ENCODE measurements at regions not wholly inside any gene's neighbourhood (a gene's known extent, or its start where the extent isn't known, plus 50 kb on each side); places are given as distances from the start of the nearest gene placed in this dataset.

DNA sequence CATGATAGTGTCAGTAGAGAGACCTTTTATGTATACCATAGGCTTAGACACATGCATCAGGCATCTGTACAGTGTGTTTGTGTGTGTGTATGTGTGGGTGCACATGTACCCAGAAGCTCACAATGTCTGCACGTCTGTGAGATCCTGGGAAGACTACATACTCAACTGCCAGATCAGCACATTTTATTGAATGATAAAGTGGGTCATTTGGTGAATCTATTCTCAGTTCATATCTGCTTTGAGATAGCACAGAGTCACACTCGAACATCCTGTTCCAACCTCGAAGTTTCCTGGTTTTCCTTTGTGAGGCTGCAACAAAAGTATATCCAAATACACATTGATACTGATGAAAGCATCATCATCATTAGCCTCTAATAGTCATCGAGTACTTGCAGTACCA lies 63.6 kb downstream of the MAF start:
- DNase-seq, result no peak
- Histone ChIP-seq H3K4ac (ENCODE audit: low read depth in 1 of 2, low read length in 2 of 2) (no peak overlapping the region), H3K36me3 (ENCODE audit: control insufficient read depth in 1 of 2, insufficient read depth in 2 of 2, low read depth in 1 of 2, low read length in 2 of 2) (no peaks in the 10 kb centered on the region), H2BK15ac (ENCODE audit: low read depth, poor library complexity, severe bottlenecking) (no peak overlapping the region), H3K9me3 (ENCODE audit: control insufficient read depth, low read length) (no peaks in the 10 kb centered on the region), H3K4me3 (ENCODE audit: insufficient read depth in 1 of 2, low read depth in 1 of 2, low read length in 2 of 2) (no peak overlapping the region), H3K4me1 (ENCODE audit: control insufficient read depth, insufficient read depth, low read depth, low read length) (no peaks in the 10 kb centered on the region), H2AK5ac (ENCODE audit: low read length, severe bottlenecking) (no peak overlapping the region), H2BK12ac (ENCODE audit: low read length in 2 of 2) (no peak overlapping the region), H3K79me1 (replicated peaks; ENCODE audit: low read length, poor library complexity, severe bottlenecking) (no peaks in the 10 kb centered on the region), H4K8ac (ENCODE audit: low read length) (no peak overlapping the region), H3K14ac (ENCODE audit: low read length in 2 of 2) (no peak overlapping the region), H2BK5ac (ENCODE audit: low read depth, low read length, poor library complexity, severe bottlenecking) (no peak overlapping the region), H2AFZ (ENCODE audit: low read depth, low read length) (no peak overlapping the region), H3K9ac (ENCODE audit: low read length) (no peak overlapping the region), H3K27ac (ENCODE audit: low read length, poor library complexity, severe bottlenecking) (no peak overlapping the region), H3K4me2 (ENCODE audit: low read length, poor library complexity, severe bottlenecking) (no peak overlapping the region), H2BK120ac (ENCODE audit: low read depth, low read length) (no peak overlapping the region), H4K91ac (ENCODE audit: low read length) (no peak overlapping the region), H3K27me3 (ENCODE audit: control insufficient read depth in 1 of 2, insufficient read depth in 1 of 2, low read length in 2 of 2) (no peaks in the 10 kb centered on the region), H3K23ac (ENCODE audit: low read length in 2 of 2) (no peak overlapping the region), H3K18ac (ENCODE audit: low read depth in 1 of 2, low read length in 2 of 2) (no peak overlapping the region)
- 75% methylated on average over 4 of the region's 4 CpGs for WGBS

- whole genome bisulfite sequencing, result 54% methylated on average over 4 of the region's 5 CpGs
Observed at GRCh38 chr16:79535130-79535529, 65.4 kb downstream of the MAF start.

GRCh38 chr16:79534143-79534542 lies 66.4 kb downstream of the MAF start:
- DNase-seq, result no peak

More at GRCh38 chr16:79535130-79535529, 65.4 kb downstream of the MAF start:
- H3K4ac ChIP-seq (ENCODE audit: low read depth in 1 of 2, low read length in 2 of 2), result no peak overlapping the region
- no peak overlapping the region for H2AK5ac ChIP-seq (ENCODE audit: low read length, severe bottlenecking)
- no peak overlapping the region for H3K4me2 ChIP-seq (ENCODE audit: low read length, poor library complexity, severe bottlenecking)
- no peaks in the 10 kb centered on the region for H3K4me1 ChIP-seq (ENCODE audit: control insufficient read depth, insufficient read depth, low read depth, low read length)
- no peak overlapping the region for H2BK12ac ChIP-seq (ENCODE audit: low read length in 2 of 2)
- H3K36me3 ChIP-seq (ENCODE audit: control insufficient read depth in 1 of 2, insufficient read depth in 2 of 2, low read depth in 1 of 2, low read length in 2 of 2), result no peaks in the 10 kb centered on the region
- H3K27ac ChIP-seq (ENCODE audit: low read length, poor library complexity, severe bottlenecking), result no peak overlapping the region
- no peak overlapping the region for H3K23ac ChIP-seq (ENCODE audit: low read length in 2 of 2)
- H2AFZ ChIP-seq (ENCODE audit: low read depth, low read length), result no peak overlapping the region
- no peak overlapping the region for H3K18ac ChIP-seq (ENCODE audit: low read depth in 1 of 2, low read length in 2 of 2)
- no peaks in the 10 kb centered on the region for H3K9me3 ChIP-seq (ENCODE audit: control insufficient read depth, low read length)
- H4K91ac ChIP-seq (ENCODE audit: low read length), result no peak overlapping the region
- H3K79me1 ChIP-seq (replicated peaks; ENCODE audit: low read length, poor library complexity, severe bottlenecking), result no peaks in the 10 kb centered on the region
- DNase-seq, result no peak
- H3K4me3 ChIP-seq (ENCODE audit: insufficient read depth in 1 of 2, low read depth in 1 of 2, low read length in 2 of 2), result no peak overlapping the region
- H3K9ac ChIP-seq (ENCODE audit: low read length), result no peak overlapping the region
- H2BK15ac ChIP-seq (ENCODE audit: low read depth, poor library complexity, severe bottlenecking), result no peak overlapping the region
- H2BK120ac ChIP-seq (ENCODE audit: low read depth, low read length), result no peak overlapping the region
- no peak overlapping the region for H2BK5ac ChIP-seq (ENCODE audit: low read depth, low read length, poor library complexity, severe bottlenecking)
- no peak overlapping the region for H4K8ac ChIP-seq (ENCODE audit: low read length)
- no peak overlapping the region for H3K14ac ChIP-seq (ENCODE audit: low read length in 2 of 2)
- no peaks in the 10 kb centered on the region for H3K27me3 ChIP-seq (ENCODE audit: control insufficient read depth in 1 of 2, insufficient read depth in 1 of 2, low read length in 2 of 2)

GRCh38 chr16:79533292-79533691 lies 67.2 kb downstream of the MAF start:
- Histone ChIP-seq H4K91ac (ENCODE audit: low read length) (no peak overlapping the region), H3K4me2 (ENCODE audit: low read length, poor library complexity, severe bottlenecking) (no peak overlapping the region)

More at GRCh38 chr16:79534143-79534542, 66.4 kb downstream of the MAF start:
- Histone ChIP-seq H3K4ac (ENCODE audit: low read depth in 1 of 2, low read length in 2 of 2) (no peak overlapping the region), H2BK5ac (ENCODE audit: low read depth, low read length, poor library complexity, severe bottlenecking) (no peak overlapping the region), H2AK5ac (ENCODE audit: low read length, severe bottlenecking) (no peak overlapping the region), H4K8ac (ENCODE audit: low read length) (no peak overlapping the region), H2BK15ac (ENCODE audit: low read depth, poor library complexity, severe bottlenecking) (no peak overlapping the region), H3K4me1 (ENCODE audit: control insufficient read depth, insufficient read depth, low read depth, low read length) (no peaks in the 10 kb centered on the region), H3K23ac (ENCODE audit: low read length in 2 of 2) (no peak overlapping the region), H3K36me3 (ENCODE audit: control insufficient read depth in 1 of 2, insufficient read depth in 2 of 2, low read depth in 1 of 2, low read length in 2 of 2) (no peaks in the 10 kb centered on the region), H3K18ac (ENCODE audit: low read depth in 1 of 2, low read length in 2 of 2) (no peak overlapping the region), H2BK120ac (ENCODE audit: low read depth, low read length) (no peak overlapping the region), H3K4me3 (ENCODE audit: insufficient read depth in 1 of 2, low read depth in 1 of 2, low read length in 2 of 2) (no peak overlapping the region), H3K4me2 (ENCODE audit: low read length, poor library complexity, severe bottlenecking) (no peak overlapping the region), H2BK12ac (ENCODE audit: low read length in 2 of 2) (no peak overlapping the region), H3K9me3 (ENCODE audit: control insufficient read depth, low read length) (no peaks in the 10 kb centered on the region), H2AFZ (ENCODE audit: low read depth, low read length) (no peak overlapping the region), H3K27me3 (ENCODE audit: control insufficient read depth in 1 of 2, insufficient read depth in 1 of 2, low read length in 2 of 2) (no peaks in the 10 kb centered on the region), H3K9ac (ENCODE audit: low read length) (no peak overlapping the region), H3K79me1 (replicated peaks; ENCODE audit: low read length, poor library complexity, severe bottlenecking) (no peaks in the 10 kb centered on the region), H3K27ac (ENCODE audit: low read length, poor library complexity, severe bottlenecking) (no peak overlapping the region), H3K14ac (ENCODE audit: low read length in 2 of 2) (no peak overlapping the region), H4K91ac (ENCODE audit: low read length) (no peak overlapping the region)
- 92% methylated on average over 2 of the region's 3 CpGs for WGBS

More at GRCh38 chr16:79533292-79533691, 67.2 kb downstream of the MAF start:
- H3K18ac ChIP-seq (ENCODE audit: low read depth in 1 of 2, low read length in 2 of 2), result no peak overlapping the region
- H2BK15ac ChIP-seq (ENCODE audit: low read depth, poor library complexity, severe bottlenecking), result no peak overlapping the region
- no peak overlapping the region for H2BK120ac ChIP-seq (ENCODE audit: low read depth, low read length)
- DNase-seq, result no peak
- H3K27ac ChIP-seq (ENCODE audit: low read length, poor library complexity, severe bottlenecking), result no peak overlapping the region
- H3K4me3 ChIP-seq (ENCODE audit: insufficient read depth in 1 of 2, low read depth in 1 of 2, low read length in 2 of 2), result no peak overlapping the region
- no peak overlapping the region for H3K14ac ChIP-seq (ENCODE audit: low read length in 2 of 2)
- H2BK12ac ChIP-seq (ENCODE audit: low read length in 2 of 2), result no peak overlapping the region
- no peaks in the 10 kb centered on the region for H3K79me1 ChIP-seq (replicated peaks; ENCODE audit: low read length, poor library complexity, severe bottlenecking)
- H3K36me3 ChIP-seq (ENCODE audit: control insufficient read depth in 1 of 2, insufficient read depth in 2 of 2, low read depth in 1 of 2, low read length in 2 of 2), result no peaks in the 10 kb centered on the region
- 33% methylated on average over 1 of the region's 3 CpGs for WGBS
- no peaks in the 10 kb centered on the region for H3K27me3 ChIP-seq (ENCODE audit: control insufficient read depth in 1 of 2, insufficient read depth in 1 of 2, low read length in 2 of 2)
- no peak overlapping the region for H2AFZ ChIP-seq (ENCODE audit: low read depth, low read length)
- H3K4me1 ChIP-seq (ENCODE audit: control insufficient read depth, insufficient read depth, low read depth, low read length), result no peaks in the 10 kb centered on the region
- H4K8ac ChIP-seq (ENCODE audit: low read length), result no peak overlapping the region
- no peak overlapping the region for H2AK5ac ChIP-seq (ENCODE audit: low read length, severe bottlenecking)
- no peaks in the 10 kb centered on the region for H3K9me3 ChIP-seq (ENCODE audit: control insufficient read depth, low read length)
- H2BK5ac ChIP-seq (ENCODE audit: low read depth, low read length, poor library complexity, severe bottlenecking), result no peak overlapping the region
- no peak overlapping the region for H3K4ac ChIP-seq (ENCODE audit: low read depth in 1 of 2, low read length in 2 of 2)
- H3K9ac ChIP-seq (ENCODE audit: low read length), result no peak overlapping the region
- no peak overlapping the region for H3K23ac ChIP-seq (ENCODE audit: low read length in 2 of 2)
